GM18499 (cell line): ENCODE measurements at regions not wholly inside any gene's neighbourhood (a gene's known extent, or its start where the extent isn't known, plus 50 kb on each side); places are given as distances from the start of the nearest gene placed in this dataset.

Source experiments
- ATAC-seq: cut with Tn5 transposase; IDR thresholded peaks from one replicate; pipeline ENCODE4 v1.9.1; 2021; ENCODE audit warnings: moderate number of reproducible peaks; ENCODE audit not compliant: insufficient read depth, unreplicated experiment

DNA sequence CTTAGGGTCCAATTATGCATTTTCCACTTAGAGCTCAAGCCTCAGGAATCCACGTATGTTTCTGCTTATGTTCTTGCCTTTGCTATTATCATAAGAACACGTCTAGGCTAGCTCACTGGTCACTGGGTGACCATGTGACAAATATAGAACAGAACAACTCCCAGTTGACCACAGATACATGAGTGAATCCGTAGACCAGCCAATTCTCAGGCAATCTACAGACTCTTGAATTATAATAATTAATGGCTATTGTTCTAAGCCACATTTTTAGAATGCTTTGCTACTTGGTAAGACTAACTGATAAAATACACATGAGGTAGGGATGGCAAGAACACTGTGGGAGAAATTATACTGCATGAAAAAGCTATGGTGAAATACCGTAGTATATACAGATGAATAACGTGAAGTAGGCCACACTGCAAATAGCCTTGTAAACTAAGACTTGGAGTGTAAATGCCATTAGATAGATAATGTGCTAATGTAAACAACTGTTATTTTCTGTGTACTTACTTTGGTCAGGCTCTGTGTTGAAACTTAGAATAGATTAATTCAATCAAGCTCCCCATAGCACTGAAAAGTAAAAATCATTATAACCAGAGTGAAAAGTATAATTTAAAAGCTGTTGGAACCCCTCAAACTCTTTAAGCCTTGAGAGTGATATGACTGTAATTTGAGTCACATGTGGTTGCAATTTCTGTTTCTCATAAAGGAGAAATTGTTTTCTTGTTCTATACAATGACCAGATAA is 366.2 kb upstream of the CCDC179 start:
- no peak for ATAC-seq

DNA sequence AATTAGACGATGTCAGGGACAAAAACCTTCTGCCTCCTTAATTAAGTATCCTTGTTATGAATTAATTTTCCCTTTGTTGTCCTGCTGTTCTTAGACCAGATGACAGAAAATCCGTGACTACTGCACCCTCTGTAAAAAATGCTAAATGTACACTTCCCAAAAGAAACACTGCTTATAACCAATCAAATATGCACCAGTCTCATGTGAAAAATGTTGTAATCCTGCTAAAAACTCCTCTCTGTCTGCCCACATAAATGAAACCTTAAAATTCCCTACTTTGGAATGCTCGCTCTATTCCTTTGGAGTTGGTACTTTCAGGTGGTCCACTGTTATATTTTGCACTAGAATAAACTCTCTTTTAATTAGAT is 366.8 kb upstream of the CCDC179 start:
- ATAC-seq: no peak

DNA sequence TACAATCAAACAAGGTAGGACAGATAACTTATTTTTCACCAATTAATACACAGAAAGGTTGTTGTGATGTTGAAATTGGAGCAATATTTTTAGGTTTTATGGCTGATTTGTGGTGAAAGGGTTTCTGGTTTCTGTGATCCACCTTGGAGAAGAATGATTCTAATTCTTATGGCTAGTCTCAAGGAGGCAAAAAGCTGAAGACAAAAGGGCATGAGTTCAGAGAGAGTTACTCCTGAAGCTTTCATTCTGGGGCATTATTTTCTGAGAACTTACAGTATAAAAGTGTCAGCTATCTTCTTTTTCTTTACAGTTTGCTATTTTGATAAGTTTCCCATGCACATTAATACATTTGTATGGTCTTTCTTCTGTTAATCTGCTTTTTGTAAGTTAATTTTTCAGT is 372.4 kb upstream of the CCDC179 start:
- no peak for ATAC-seq

GRCh38 chr11:23233075-23233474 is 372.8 kb upstream of the CCDC179 start:
- ATAC-seq: no peak

DNA sequence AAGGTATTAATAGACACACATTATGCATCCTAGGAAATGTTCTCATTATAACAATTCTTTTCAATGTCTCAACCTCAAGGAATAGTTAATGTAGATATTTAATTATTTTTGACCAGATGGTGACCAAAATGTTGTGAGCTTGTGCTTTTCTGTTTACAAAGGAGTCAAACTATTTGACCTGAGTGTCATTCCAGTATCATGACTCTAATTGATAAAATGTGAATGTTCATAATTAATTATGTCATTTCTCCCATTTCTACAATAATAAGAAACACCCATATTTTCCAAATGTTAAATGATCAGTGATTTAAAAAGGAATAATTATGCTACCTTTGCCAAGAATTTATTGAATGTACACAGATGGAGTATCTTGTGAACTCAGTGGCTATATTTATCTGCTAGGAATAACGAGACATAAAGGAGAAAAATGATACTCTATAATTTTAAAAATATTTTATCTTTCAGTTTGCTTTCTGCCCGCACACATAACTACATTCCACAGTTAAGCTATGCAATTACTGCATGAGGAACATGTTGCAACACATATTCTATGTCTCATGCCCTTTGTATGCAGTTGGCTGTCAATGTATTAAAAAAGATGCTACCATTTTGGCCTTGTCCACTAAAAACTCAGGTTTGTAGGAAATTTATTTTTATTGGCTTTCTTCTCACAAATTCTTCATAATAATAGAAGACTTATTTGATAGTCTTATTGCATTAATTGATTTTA is 376.7 kb upstream of the CCDC179 start:
- ATAC-seq: no peak

DNA sequence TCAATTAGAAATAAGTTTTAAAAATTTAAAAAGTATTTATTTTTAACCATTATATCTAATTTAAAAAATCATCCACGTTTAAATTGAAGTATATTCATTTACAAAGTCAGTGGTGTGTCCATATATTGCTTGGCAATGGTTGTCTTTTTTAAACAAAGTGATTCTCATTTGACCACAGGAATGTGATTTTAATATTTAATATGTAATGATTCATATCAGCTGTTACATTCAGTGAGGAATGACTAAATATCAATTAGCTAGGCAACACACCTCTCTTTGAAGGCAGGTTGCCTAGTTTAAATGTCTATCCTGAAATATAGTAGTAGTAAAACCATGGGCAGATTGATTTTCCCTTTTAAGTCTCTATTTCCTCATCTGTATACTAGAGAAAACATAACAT is 392.2 kb upstream of the CCDC179 start:
- ATAC-seq: no peak

GRCh38 chr11:23257088-23257487 is 396.8 kb upstream of the CCDC179 start:
- ATAC-seq: no peak

DNA sequence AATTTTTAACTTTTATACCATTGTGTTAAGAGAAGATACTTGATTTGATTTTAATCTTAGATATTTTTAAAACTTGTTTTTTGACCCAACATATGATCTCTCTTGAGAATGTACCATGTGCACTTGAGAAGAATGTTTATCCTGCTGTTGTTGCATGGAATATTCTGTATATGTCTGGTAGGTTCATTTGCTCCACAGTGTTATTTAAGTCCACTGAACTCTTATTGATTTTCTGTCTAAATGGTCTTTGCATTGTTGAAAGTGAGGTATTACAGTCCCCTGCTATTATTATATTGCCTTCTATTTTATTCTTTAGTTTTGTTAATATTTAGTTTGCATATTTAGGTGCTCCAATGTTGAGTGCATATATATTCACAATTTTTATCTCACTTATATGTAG is 397.3 kb upstream of the CCDC179 start:
- no peak for ATAC-seq

GRCh38 chr11:23263466-23263865 is 403.2 kb upstream of the CCDC179 start:
- no peak for ATAC-seq

DNA sequence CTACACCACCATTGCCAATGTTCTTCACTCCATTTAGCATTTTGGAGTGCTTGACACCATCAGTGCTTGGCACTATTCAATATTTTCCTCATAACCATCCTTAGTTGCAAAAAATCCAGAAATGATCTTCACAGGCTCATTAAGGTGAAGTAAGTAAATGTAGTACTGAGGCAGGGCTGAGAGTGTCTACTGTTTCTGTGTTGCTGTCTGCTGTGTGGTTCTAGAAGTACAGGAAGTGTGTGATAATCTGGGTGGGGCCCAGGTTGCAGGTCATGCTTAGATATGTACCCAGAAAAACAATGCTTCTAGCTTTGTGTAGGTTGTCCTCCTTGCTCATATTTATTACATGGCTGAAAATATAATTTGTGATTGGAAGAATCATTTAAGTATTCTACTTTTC is 411.8 kb upstream of the CCDC179 start:
- no peak for ATAC-seq

DNA sequence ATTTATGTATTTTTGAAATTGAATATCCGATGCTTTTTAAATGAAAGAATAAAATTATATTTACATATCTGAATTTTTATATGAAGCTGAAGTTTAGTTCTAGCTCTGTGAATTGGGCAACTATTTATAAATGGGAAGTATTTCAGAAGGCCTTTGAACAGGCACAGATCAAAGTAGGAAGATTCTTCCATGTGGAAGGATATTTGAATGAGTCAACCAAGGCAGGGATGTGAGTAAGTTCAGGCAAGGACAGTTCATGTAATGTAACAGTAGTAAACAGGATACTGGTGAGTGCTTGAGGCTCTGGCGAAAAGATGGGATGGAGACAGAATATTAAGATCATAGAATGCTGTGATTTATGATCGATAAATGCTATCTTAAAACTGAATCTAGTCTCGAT is 417.8 kb upstream of the CCDC179 start:
- no peak for ATAC-seq

GRCh38 chr11:23280088-23280487 is 419.8 kb upstream of the CCDC179 start:
- no peak for ATAC-seq

GRCh38 chr11:23283666-23284065 is 423.4 kb upstream of the CCDC179 start:
- no peak for ATAC-seq

- ATAC-seq: no peak
Measured at GRCh38 chr11:23284631-23285030, 424.4 kb upstream of the CCDC179 start.

- no peak for ATAC-seq
Measured at GRCh38 chr11:23288003-23288783, 427.9 kb upstream of the CCDC179 start.

DNA sequence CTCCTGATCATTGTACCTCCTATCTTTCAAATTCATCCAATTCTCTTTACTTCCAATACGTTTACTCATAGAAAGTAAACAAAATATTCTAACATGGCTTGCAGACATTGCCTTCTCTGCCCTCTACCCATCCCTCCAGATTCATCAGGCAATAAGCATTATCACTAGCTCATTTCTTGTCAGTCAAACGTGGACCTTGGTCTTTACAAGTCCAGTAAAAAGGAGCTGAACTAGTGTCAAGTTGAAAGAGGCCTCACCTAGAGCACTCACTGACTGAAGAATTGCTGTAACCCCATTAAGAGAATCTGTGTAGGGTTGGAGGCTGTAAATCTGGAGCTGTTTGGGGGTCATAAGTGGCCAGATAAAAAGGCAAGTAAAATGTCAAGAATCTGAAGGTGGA is 435.0 kb upstream of the CCDC179 start:
- ATAC-seq: no peak

DNA sequence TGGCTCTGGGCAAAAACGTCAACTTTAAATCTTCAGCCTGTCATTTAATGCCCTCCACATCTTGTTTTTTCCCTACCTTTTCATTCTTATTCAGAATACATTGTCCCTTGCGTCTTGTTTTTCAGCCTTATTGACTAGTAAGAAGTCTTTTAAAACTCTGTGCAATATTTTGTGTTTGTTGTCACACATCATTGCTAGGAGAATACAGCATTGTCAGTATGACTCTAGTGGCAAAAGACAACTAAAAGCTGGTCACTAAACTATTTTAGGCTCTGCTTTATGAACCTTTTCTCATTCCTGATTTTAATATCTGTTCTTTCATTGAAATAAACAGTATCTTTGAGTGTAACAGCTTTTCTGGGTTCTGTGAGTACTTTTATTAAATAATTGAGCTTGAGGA is 447.8 kb upstream of the CCDC179 start:
- no peak for ATAC-seq

- ATAC-seq: no peak
Measured at GRCh38 chr11:23310276-23310675, 450.0 kb upstream of the CCDC179 start.

DNA sequence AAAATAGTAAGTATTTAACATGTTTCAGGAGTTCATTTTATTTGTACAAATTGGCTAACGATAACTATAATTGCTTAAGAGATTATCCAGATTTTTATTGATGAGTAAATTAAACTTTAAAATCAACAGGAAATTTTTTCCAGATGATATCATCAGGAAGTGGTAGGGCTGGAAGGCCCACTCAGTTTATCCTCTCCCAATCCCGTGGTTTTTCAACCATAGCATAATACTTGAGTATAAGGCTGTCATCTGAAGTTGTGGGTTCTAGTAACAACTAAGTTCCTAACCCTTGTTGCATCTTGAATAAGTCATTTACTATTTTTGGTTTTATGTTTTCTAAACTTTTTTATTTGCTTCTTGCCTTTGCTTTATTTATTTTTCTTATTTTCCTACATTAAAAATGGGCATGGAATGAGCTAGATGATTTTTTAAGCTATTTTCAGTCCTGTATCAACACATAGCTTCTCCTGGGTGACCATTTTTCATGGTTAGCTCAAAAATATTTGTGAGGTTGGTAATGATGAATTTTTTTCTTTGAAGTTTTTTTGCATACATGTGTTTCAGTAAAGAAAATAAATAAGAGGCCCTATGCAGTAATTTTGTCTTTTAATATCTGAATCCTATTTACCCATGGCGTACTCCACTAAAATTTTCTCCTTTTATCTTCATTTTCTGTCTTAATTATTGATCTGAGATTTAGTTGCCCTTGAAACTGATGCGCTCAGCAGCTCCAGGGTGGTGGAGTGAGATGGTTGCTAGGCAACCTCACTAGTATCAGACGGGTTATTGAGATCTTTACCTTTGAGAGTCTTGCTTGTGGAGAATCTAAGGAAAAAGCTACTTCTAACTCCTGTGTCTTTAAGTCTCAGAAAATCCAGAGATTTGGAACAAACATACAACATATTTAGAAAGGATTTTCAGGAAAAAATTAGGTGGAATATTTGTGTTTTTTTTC is 452.0 kb upstream of the CCDC179 start:
- no peak for ATAC-seq

DNA sequence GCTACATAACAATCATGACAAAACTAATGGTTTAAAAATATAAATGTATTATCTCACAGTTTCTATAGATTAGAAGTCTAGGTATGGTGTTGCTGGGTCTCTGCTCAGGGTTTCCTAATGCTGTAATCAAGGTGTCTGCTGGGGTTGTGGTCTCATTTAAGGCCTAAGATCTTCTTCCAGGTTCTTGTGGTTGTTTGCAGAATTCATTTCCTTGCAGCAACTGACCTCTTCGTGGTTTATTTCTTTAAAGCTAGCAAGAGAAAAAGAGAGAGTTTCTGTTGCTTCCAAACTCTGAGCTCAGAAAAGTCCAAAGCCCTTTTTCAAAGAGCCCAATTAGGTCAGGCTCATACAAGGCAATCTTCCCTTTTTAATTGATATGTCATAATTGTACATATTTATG is 452.7 kb upstream of the CCDC179 start:
- no peak for ATAC-seq
